K562 (cell line): ENCODE measurements at regions not wholly inside any gene's neighbourhood (a gene's known extent, or its start where the extent isn't known, plus 50 kb on each side); places are given as distances from the start of the nearest gene placed in this dataset.

Experiments used
- ATAC-seq: fragments of 200-7000 bp; cut with Tn5 transposase; 3 replicates; pipeline ENCODE4 v1.9.1; 2020; ENCODE audit warnings: moderate library complexity
- BruUV-seq: library from RNA; stranded (reverse); fragments of 400-500 nt; replicated peaks from 2 replicates; lab custom pipeline; 2021; lab: Mats Ljungman, UMichigan
- CTCF ChIA-PET: fragments of 300-600 bp; formaldehyde crosslinking; extraction: SDS; loops from one replicate; lab custom pipeline; 2021; ENCODE audit warnings: low intra/inter-chr PET ratio; lab: Yijun Ruan, JAX
- POLR2A ChIA-PET: fragments of 300-600, 350-650 bp; sonication (Branson Sonifier 250); formaldehyde crosslinking; extraction: SDS; loops from one replicate; lab custom pipeline; 2021; ENCODE audit warnings: antibody characterized with exemption, inconsistent platforms; lab: Yijun Ruan, JAX
- DNase-seq, 4 experiments: peaks; one replicate each; pipeline versions ENCODE4 v3.0.0 to v3.0.0-alpha.2; 2011 to 2018; ENCODE audit warnings: low spot score in 3 of 4, mixed read lengths in 3 of 4; ENCODE audit errors: extremely low read depth in 1 of 4
- FAIRE-seq: peaks from 2 replicates; lab custom pipeline; 2011; peaks lifted over from hg19 to GRCh38; lab: Jason Lieb, UNC
- H2AFZ ChIP-seq: 2 replicates; pipeline ENCODE4 v1.6.0; 2011; ENCODE audit warnings: low read depth, low read length, control low read depth, inconsistent platforms
- H3K27ac ChIP-seq: fragments of 200-600 bp; 3 replicates; pipeline ENCODE4 v1.8.0; 2011; ENCODE audit warnings: low read depth, mild to moderate bottlenecking, control low read depth, inconsistent platforms, low read length, moderate library complexity, mixed read lengths; ENCODE audit errors: extremely low read depth
- H3K27me3 ChIP-seq, 2 experiments: fragments of 300-600 bp in 1 of 2; 2 replicates in 1 of 2; 3 replicates in 1 of 2; pipeline versions ENCODE4 v1.6.0 to v1.8.0; 2011; ENCODE audit warnings: inconsistent platforms in 2 of 2, low read length in 2 of 2, mild to moderate bottlenecking in 1 of 2, mixed read lengths in 1 of 2, moderate library complexity in 1 of 2; ENCODE audit not compliant: control insufficient read depth in 2 of 2, insufficient read depth in 2 of 2
- H3K36me3 ChIP-seq: fragments of 300-600 bp; 3 replicates; pipeline ENCODE4 v1.8.0; 2011; ENCODE audit warnings: mild to moderate bottlenecking, low read length, inconsistent platforms; ENCODE audit not compliant: control insufficient read depth, insufficient read depth
- H3K4me1 ChIP-seq, 2 experiments: fragments of 200-600 bp in 1 of 2; replicated peaks in 1 of 2; 2 replicates in 1 of 2; 3 replicates in 1 of 2; pipeline versions ENCODE4 v1.5.1 to v1.8.0; 2011; ENCODE audit warnings: inconsistent platforms in 2 of 2, low read length in 2 of 2, mild to moderate bottlenecking in 1 of 2, mixed read lengths in 1 of 2, moderate library complexity in 1 of 2; ENCODE audit not compliant: control insufficient read depth in 2 of 2, insufficient read depth in 2 of 2
- H3K4me2 ChIP-seq: 2 replicates; pipeline ENCODE4 v1.6.1; 2011; ENCODE audit warnings: low read length, control low read depth, inconsistent platforms, mixed read lengths; ENCODE audit not compliant: insufficient read depth
- H3K4me3 ChIP-seq: fragments of 200-600 bp; sonication (generic), shearing (Covaris generic); 2 replicates; pipeline ENCODE4 v1.5.1; 2016; ENCODE audit warnings: control low read depth, inconsistent platforms
- H3K79me2 ChIP-seq: fragments of 200-600 bp; 3 replicates; pipeline ENCODE4 v1.8.0; 2011; ENCODE audit warnings: low read length, inconsistent platforms; ENCODE audit not compliant: control insufficient read depth, insufficient read depth
- H3K9ac ChIP-seq, 2 experiments: 2 replicates each; pipeline versions ENCODE4 v1.6.0 to v1.6.1; 2011; ENCODE audit warnings: low read depth in 2 of 2, low read length in 2 of 2, control low read depth in 1 of 2, inconsistent platforms in 1 of 2, mild to moderate bottlenecking in 1 of 2, mixed read lengths in 1 of 2; ENCODE audit not compliant: insufficient read depth in 1 of 2
- H3K9me1 ChIP-seq: one replicate; pipeline ENCODE4 v1.6.0; 2011; ENCODE audit warnings: inconsistent platforms, mild to moderate bottlenecking, low read length, moderate library complexity; ENCODE audit not compliant: control insufficient read depth, insufficient read depth
- H3K9me3 ChIP-seq: replicated peaks from 2 replicates; pipeline ENCODE4 v1.5.1; 2011; ENCODE audit warnings: low read depth, low read length, inconsistent platforms; ENCODE audit not compliant: control insufficient read depth, insufficient read depth
- H4K20me1 ChIP-seq: replicated peaks from 2 replicates; pipeline ENCODE4 v1.6.1; 2011; ENCODE audit warnings: low read length, inconsistent platforms, mixed read lengths; ENCODE audit not compliant: control insufficient read depth, insufficient read depth
- KHSRP ChIP-seq: fragments of 450-650 bp; IDR thresholded peaks from 2 replicates; pipeline ENCODE4 v1.6.1; 2017
- SRSF9 ChIP-seq: fragments of 200-400 bp; formaldehyde crosslinking; IDR thresholded peaks from 2 replicates; pipeline ENCODE4 v1.6.1; 2017; ENCODE audit warnings: low read depth, low read length, borderline replicate concordance
- ZC3H8 ChIP-seq: fragments of 450-650 bp; IDR thresholded peaks from 2 replicates; pipeline ENCODE4 v1.6.1; 2017
- WGBS: fragments of 100-300 bp; shearing (Covaris generic); methylation state at CpG from one replicate; pipeline ENCODE4 v1.1.6; 2016; ENCODE audit warnings: low coverage, mixed read lengths; ENCODE audit not compliant: insufficient coverage; ENCODE audit errors: missing lambda C conversion rate; 5-methylcytosine and 5-hydroxymethylcytosine counted together
- in situ Hi-C: fragments of 300-500 bp; cut with MboI; formaldehyde crosslinking; loops from 4 replicates; pipeline ENCODE4 v1.15.0; 2018; ENCODE audit warnings: inconsistent platforms, mixed read lengths
- intact Hi-C: fragments of 100-400 bp; cut with micrococcal nuclease; formaldehyde crosslinking; loops from 2 replicates; pipeline ENCODE4 v1.14.2; 2022
- TF ChIP-seq, protein P1 (sequence below): fragments of 250-450 bp; sonication (Bioruptor Pico); IDR thresholded peaks from 2 replicates; pipeline ENCODE4 v1.5.0; 2020; ENCODE audit warnings: mild to moderate bottlenecking
- TF ChIP-seq, protein P2 (sequence below): fragments of 450-650 bp; formaldehyde crosslinking; IDR thresholded peaks from 2 replicates; pipeline ENCODE4 v1.4.0; 2022; ENCODE audit warnings: missing genetic modification characterization
- TF ChIP-seq, protein P3 (sequence below): fragments of 250-450 bp; sonication (Bioruptor Pico); IDR thresholded peaks from 2 replicates; pipeline ENCODE4 v1.4.0; 2020; ENCODE audit warnings: mild to moderate bottlenecking
- TF ChIP-seq, protein P4 (sequence below): sonication (generic); formaldehyde crosslinking; IDR thresholded peaks from 2 replicates; pipeline ENCODE4 v1.8.0; 2022; ENCODE audit warnings: mild to moderate bottlenecking, missing genetic modification reagents
- TF ChIP-seq, protein P5 (sequence below): fragments of 450-650 bp; formaldehyde crosslinking; IDR thresholded peaks from 2 replicates; pipeline ENCODE4 v1.4.0; 2020; ENCODE audit warnings: mild to moderate bottlenecking

DNA sequence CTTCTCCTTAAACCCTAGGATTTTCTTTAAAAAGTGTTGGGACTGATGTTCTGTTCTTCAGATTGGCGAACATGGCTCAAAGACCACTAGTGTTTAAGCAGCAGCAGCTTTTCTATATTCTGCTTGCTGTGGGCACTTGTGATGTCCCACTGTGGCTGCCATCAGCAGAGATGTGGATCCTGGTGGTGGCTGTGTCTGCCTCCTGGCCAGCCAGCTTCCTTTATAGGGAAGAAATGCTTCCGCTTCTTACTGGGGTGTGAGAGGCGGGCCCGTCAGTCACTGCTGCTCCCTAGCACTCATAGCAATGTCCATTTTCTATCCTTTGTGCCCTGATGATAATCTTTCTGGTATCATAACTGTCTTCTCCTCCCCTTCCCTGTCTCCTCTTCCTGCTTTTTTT is 66.7 kb upstream of the ESR1 start (continued):
- TF ChIP-seq, protein P1, sequence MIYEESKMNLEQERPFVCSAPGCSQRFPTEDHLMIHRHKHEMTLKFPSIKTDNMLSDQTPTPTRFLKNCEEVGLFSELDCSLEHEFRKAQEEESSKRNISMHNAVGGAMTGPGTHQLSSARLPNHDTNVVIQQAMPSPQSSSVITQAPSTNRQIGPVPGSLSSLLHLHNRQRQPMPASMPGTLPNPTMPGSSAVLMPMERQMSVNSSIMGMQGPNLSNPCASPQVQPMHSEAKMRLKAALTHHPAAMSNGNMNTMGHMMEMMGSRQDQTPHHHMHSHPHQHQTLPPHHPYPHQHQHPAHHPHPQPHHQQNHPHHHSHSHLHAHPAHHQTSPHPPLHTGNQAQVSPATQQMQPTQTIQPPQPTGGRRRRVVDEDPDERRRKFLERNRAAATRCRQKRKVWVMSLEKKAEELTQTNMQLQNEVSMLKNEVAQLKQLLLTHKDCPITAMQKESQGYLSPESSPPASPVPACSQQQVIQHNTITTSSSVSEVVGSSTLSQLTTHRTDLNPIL = no peak
- TF ChIP-seq, protein P2, sequence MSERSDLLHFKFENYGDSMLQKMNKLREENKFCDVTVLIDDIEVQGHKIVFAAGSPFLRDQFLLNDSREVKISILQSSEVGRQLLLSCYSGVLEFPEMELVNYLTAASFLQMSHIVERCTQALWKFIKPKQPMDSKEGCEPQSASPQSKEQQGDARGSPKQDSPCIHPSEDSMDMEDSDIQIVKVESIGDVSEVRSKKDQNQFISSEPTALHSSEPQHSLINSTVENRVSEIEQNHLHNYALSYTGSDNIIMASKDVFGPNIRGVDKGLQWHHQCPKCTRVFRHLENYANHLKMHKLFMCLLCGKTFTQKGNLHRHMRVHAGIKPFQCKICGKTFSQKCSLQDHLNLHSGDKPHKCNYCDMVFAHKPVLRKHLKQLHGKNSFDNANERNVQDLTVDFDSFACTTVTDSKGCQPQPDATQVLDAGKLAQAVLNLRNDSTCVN (CRISPR knock-in tag) = no peak
- no peak for TF ChIP-seq ZC3H8
- TF ChIP-seq SRSF9 = no peak

DNA sequence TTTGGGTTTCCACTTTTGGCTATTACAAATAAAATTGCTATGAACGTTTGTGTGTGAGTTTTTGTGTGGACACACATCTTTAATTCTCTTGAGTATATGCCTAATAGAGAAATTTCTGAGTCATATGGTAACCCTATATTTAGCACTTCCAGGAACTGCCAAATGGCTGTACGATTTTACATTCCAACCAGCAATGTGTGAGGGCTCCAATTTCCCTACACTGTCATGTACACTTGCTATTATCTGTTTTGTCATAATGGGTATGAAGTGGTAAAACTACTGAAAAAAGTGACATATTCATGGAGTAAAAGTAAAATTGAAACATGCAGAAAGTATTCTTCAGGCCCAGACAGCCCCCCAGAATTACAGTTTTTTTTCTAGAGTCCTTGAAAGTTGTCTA is 59.6 kb upstream of the ESR1 start:
- ATAC-seq = no peak
- Histone ChIP-seq H3K9ac (no peak overlapping the region), H3K79me2 (no peaks in the 10 kb centered on the region), H3K4me1 (no peaks in the 10 kb centered on the region), H3K9me3 (no peaks in the 10 kb centered on the region), H2AFZ (no peak overlapping the region), H3K9me1 (no peaks in the 10 kb centered on the region), H3K36me3 (no peaks in the 10 kb centered on the region), H3K27ac (no peak overlapping the region), H3K27me3 (no peaks in the 10 kb centered on the region), H3K4me2 (no peak overlapping the region), H4K20me1 (no peaks in the 10 kb centered on the region), H3K4me3 (no peak overlapping the region)
- WGBS = 0% methylated on average over 2 of the region's 2 CpGs
- ChIA-PET POLR2A (no interaction called here), CTCF (no interaction called here)
- no peak for FAIRE-seq
- DNase-seq = no peak
- intact Hi-C loops = no loop called here
- BruUV-seq = no TSS peak
- in situ Hi-C loops = no loop called here
- TF ChIP-seq, protein P3, sequence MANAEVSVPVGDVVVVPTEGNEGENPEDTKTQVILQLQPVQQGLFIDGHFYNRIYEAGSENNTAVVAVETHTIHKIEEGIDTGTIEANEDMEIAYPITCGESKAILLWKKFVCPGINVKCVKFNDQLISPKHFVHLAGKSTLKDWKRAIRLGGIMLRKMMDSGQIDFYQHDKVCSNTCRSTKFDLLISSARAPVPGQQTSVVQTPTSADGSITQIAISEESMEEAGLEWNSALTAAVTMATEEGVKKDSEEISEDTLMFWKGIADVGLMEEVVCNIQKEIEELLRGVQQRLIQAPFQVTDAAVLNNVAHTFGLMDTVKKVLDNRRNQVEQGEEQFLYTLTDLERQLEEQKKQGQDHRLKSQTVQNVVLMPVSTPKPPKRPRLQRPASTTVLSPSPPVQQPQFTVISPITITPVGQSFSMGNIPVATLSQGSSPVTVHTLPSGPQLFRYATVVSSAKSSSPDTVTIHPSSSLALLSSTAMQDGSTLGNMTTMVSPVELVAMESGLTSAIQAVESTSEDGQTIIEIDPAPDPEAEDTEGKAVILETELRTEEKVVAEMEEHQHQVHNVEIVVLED (CRISPR knock-in tag) = no peak
- TF ChIP-seq, protein P4, sequence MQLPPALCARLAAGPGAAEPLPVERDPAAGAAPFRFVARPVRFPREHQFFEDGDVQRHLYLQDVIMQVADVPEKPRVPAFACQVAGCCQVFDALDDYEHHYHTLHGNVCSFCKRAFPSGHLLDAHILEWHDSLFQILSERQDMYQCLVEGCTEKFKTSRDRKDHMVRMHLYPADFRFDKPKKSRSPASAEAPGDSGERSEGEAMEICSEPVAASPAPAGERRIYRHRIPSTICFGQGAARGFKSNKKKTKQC (CRISPR knock-in tag) = no peak
- TF ChIP-seq, protein P5, sequence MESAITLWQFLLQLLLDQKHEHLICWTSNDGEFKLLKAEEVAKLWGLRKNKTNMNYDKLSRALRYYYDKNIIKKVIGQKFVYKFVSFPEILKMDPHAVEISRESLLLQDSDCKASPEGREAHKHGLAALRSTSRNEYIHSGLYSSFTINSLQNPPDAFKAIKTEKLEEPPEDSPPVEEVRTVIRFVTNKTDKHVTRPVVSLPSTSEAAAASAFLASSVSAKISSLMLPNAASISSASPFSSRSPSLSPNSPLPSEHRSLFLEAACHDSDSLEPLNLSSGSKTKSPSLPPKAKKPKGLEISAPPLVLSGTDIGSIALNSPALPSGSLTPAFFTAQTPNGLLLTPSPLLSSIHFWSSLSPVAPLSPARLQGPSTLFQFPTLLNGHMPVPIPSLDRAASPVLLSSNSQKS (CRISPR knock-in tag) = no peak
- no peak for TF ChIP-seq KHSRP
